ENCODE measurements at regions not wholly inside any gene's neighbourhood (a gene's known extent, or its start where the extent isn't known, plus 50 kb on each side); places are given as distances from the start of the nearest gene placed in this dataset.

DNA sequence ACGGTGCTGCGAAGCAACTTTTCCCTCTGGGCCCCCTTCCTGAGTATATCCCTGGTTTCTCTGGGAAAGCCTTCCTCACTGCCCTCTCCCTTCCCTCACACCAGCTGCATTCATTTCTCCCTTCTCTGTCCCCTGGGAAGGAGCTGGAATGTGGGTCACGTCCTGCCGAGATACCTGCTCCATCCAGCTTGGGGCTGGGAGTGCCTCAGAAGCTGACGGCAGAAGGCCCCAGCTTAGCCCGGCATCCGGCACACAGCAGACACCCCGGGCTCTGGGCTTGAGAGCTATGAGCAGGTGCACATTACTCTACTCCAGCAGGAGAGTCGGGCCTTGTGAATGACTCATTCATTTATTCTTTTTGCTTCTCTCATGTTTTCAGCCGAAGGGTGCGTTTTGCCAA lies 170.6 kb downstream of the TEX29 start:
- no peaks in the 10 kb centered on the region for H3K9me3 ChIP-seq (ENCODE audit: low read length)
- H3F3A ChIP-seq (ENCODE audit: insufficient read depth, low read length, poor library complexity, severe bottlenecking) = no peaks in the 10 kb centered on the region
- no peaks in the 10 kb centered on the region for H3K27me3 ChIP-seq (ENCODE audit: insufficient read depth, low read depth, low read length)
- no peak overlapping the region for H3K4me3 ChIP-seq (ENCODE audit: low read length)
- no peak overlapping the region for H3K9ac ChIP-seq (ENCODE audit: low read length)
- H3K4me2 ChIP-seq (ENCODE audit: low read length) = no peak overlapping the region
- TF ChIP-seq TAF1 (IDR thresholded peaks at IDR 0.05; ENCODE audit: low read depth) (no peak), EZH2 (IDR thresholded peaks at IDR 0.05; ENCODE audit: borderline replicate concordance, insufficient read depth, low read length, poor library complexity, severe bottlenecking) (no peak), MXI1 (conservative IDR thresholded peaks at IDR 0.05; ENCODE audit: poor library complexity, severe bottlenecking) (no peak), SMC3 (conservative IDR thresholded peaks at IDR 0.05; ENCODE audit: poor library complexity) (no peak), RAD21 (conservative IDR thresholded peaks at IDR 0.05) (no peak)
- H3K27ac ChIP-seq (ENCODE audit: low read length) = no peak overlapping the region
- H3K36me3 ChIP-seq (ENCODE audit: insufficient read depth, low read length) = no peaks in the 10 kb centered on the region
- H3K9me2 ChIP-seq (ENCODE audit: insufficient read depth, low read length) = no peaks in the 10 kb centered on the region
- H3K79me2 ChIP-seq (replicated peaks; ENCODE audit: insufficient read depth, low read length) = no peaks in the 10 kb centered on the region
- no peaks in the 10 kb centered on the region for H4K20me1 ChIP-seq (ENCODE audit: insufficient read depth)
- H2AFZ ChIP-seq (ENCODE audit: low read depth, low read length) = no peak overlapping the region

DNA sequence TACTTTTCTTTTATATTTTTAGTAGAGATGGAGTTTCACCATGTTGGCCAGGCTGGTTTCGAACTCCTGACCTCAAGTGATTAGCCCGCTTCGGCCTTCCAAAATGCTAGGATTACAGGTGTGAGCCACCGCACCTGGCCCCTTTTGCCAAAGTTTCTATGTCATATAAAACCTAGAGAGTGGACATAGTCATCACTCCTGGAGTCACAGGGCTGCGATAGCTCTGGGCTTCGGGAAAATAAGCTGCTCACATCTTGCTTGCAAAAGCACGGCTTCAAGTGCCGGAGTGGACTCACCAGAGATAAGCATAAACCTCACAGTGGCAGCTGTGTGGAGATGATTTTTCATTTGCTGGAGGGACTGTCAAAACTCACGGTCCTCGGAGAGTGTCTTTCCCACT lies 171.2 kb downstream of the TEX29 start:
- H3K27ac ChIP-seq (ENCODE audit: low read length) = no peak overlapping the region
- no peak overlapping the region for H2AFZ ChIP-seq (ENCODE audit: low read depth, low read length)
- H3K36me3 ChIP-seq (ENCODE audit: insufficient read depth, low read length) = no peaks in the 10 kb centered on the region
- H3K9ac ChIP-seq (ENCODE audit: low read length) = no peak overlapping the region
- no peaks in the 10 kb centered on the region for H3K27me3 ChIP-seq (ENCODE audit: insufficient read depth, low read depth, low read length)
- H3K4me3 ChIP-seq (ENCODE audit: low read length) = no peak overlapping the region
- H3K9me3 ChIP-seq (ENCODE audit: low read length) = no peaks in the 10 kb centered on the region
- no peak overlapping the region for H3K4me2 ChIP-seq (ENCODE audit: low read length)
- no peak for TF ChIP-seq SMC3 (conservative IDR thresholded peaks at IDR 0.05; ENCODE audit: poor library complexity)
- H3K79me2 ChIP-seq (replicated peaks; ENCODE audit: insufficient read depth, low read length) = no peaks in the 10 kb centered on the region
- no peaks in the 10 kb centered on the region for H3K9me2 ChIP-seq (ENCODE audit: insufficient read depth, low read length)
- H4K20me1 ChIP-seq (ENCODE audit: insufficient read depth) = no peaks in the 10 kb centered on the region
- H3F3A ChIP-seq (ENCODE audit: insufficient read depth, low read length, poor library complexity, severe bottlenecking) = no peaks in the 10 kb centered on the region

DNA sequence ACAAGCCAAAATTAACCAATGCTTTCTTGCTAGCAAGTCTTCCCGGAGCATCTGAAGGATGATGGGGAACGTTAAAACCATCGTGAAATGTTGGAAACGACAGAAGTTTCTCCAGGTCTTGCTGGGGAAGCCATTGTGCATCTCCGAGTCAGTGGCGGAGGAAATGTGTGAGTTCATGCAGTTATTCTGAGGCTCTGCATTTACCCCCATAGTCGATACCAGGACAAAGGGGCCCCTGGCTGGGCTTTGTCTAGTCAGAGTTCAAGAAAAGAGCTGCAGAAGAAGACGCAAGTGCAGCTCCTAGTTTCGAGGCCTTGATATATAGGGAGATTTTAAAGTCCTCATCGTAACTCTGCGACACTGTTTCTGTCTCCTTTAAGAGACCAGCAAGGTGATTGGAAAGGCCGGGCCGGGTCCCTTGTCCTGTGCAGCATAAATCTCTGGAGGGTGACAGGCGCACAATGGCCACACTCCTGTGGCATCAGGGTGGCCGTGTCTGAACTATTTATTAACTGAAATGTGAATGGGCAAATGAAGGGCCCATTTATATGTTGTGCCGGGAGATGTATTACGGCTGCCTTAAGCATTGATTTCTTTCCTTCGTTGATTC lies 172.0 kb downstream of the TEX29 start:
- Histone ChIP-seq H3K27ac (ENCODE audit: low read length) (no peak overlapping the region), H3K36me3 (ENCODE audit: insufficient read depth, low read length) (no peaks in the 10 kb centered on the region)
- TF ChIP-seq TAF1 (IDR thresholded peaks at IDR 0.05; ENCODE audit: low read depth) (no peak), MXI1 (conservative IDR thresholded peaks at IDR 0.05; ENCODE audit: poor library complexity, severe bottlenecking) (no peak), EZH2 (IDR thresholded peaks at IDR 0.05; ENCODE audit: borderline replicate concordance, insufficient read depth, low read length, poor library complexity, severe bottlenecking) (no peak), RAD21 (conservative IDR thresholded peaks at IDR 0.05) (no peak), POLR2AphosphoS5 (IDR thresholded peaks at IDR 0.05) (no peak), EP300 (conservative IDR thresholded peaks at IDR 0.05; ENCODE audit: poor library complexity, severe bottlenecking) (no peak), SMC3 (conservative IDR thresholded peaks at IDR 0.05; ENCODE audit: poor library complexity) (no peak)
- TF ChIP-seq, protein P1, sequence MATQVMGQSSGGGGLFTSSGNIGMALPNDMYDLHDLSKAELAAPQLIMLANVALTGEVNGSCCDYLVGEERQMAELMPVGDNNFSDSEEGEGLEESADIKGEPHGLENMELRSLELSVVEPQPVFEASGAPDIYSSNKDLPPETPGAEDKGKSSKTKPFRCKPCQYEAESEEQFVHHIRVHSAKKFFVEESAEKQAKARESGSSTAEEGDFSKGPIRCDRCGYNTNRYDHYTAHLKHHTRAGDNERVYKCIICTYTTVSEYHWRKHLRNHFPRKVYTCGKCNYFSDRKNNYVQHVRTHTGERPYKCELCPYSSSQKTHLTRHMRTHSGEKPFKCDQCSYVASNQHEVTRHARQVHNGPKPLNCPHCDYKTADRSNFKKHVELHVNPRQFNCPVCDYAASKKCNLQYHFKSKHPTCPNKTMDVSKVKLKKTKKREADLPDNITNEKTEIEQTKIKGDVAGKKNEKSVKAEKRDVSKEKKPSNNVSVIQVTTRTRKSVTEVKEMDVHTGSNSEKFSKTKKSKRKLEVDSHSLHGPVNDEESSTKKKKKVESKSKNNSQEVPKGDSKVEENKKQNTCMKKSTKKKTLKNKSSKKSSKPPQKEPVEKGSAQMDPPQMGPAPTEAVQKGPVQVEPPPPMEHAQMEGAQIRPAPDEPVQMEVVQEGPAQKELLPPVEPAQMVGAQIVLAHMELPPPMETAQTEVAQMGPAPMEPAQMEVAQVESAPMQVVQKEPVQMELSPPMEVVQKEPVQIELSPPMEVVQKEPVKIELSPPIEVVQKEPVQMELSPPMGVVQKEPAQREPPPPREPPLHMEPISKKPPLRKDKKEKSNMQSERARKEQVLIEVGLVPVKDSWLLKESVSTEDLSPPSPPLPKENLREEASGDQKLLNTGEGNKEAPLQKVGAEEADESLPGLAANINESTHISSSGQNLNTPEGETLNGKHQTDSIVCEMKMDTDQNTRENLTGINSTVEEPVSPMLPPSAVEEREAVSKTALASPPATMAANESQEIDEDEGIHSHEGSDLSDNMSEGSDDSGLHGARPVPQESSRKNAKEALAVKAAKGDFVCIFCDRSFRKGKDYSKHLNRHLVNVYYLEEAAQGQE (IDR thresholded peaks at IDR 0.05; ENCODE audit: borderline replicate concordance) = no peak
- TF ChIP-seq, protein P2, sequence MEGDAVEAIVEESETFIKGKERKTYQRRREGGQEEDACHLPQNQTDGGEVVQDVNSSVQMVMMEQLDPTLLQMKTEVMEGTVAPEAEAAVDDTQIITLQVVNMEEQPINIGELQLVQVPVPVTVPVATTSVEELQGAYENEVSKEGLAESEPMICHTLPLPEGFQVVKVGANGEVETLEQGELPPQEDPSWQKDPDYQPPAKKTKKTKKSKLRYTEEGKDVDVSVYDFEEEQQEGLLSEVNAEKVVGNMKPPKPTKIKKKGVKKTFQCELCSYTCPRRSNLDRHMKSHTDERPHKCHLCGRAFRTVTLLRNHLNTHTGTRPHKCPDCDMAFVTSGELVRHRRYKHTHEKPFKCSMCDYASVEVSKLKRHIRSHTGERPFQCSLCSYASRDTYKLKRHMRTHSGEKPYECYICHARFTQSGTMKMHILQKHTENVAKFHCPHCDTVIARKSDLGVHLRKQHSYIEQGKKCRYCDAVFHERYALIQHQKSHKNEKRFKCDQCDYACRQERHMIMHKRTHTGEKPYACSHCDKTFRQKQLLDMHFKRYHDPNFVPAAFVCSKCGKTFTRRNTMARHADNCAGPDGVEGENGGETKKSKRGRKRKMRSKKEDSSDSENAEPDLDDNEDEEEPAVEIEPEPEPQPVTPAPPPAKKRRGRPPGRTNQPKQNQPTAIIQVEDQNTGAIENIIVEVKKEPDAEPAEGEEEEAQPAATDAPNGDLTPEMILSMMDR (IDR thresholded peaks at IDR 0.05; ENCODE audit: poor library complexity, severe bottlenecking) = no peak

More for the DNA sequence above, 172.0 kb downstream of the TEX29 start:
- Histone ChIP-seq H2AFZ (ENCODE audit: low read depth, low read length) (no peak overlapping the region), H3F3A (ENCODE audit: insufficient read depth, low read length, poor library complexity, severe bottlenecking) (no peaks in the 10 kb centered on the region), H4K20me1 (ENCODE audit: insufficient read depth) (no peaks in the 10 kb centered on the region), H3K9ac (ENCODE audit: low read length) (no peak overlapping the region), H3K9me3 (ENCODE audit: low read length) (no peaks in the 10 kb centered on the region), H3K4me2 (ENCODE audit: low read length) (no peak overlapping the region), H3K27me3 (ENCODE audit: insufficient read depth, low read depth, low read length) (no peaks in the 10 kb centered on the region), H3K79me2 (replicated peaks; ENCODE audit: insufficient read depth, low read length) (no peaks in the 10 kb centered on the region), H3K4me3 (ENCODE audit: low read length) (no peak overlapping the region), H3K9me2 (ENCODE audit: insufficient read depth, low read length) (no peaks in the 10 kb centered on the region)
